OCI-LY3 (cell line): ENCODE measurements at regions not wholly inside any gene's neighbourhood (a gene's known extent, or its start where the extent isn't known, plus 50 kb on each side); places are given as distances from the start of the nearest gene placed in this dataset.

Experiments
- H2AFZ ChIP-seq: fragments of 200-600, 300-600 bp; shearing (Covaris generic); 2 replicates; pipeline ENCODE4 v1.6.0; 2014; ENCODE audit warnings: antibody characterized with exemption, low read depth, low read length
- H3K27ac ChIP-seq: fragments of 200-600, 300-600 bp; sonication (generic); 2 replicates; pipeline ENCODE4 v1.5.1; 2014; ENCODE audit warnings: mild to moderate bottlenecking, low read length, moderate library complexity, mixed read lengths
- H3K27me3 ChIP-seq: fragments of 200-600, 300-600 bp; sonication (generic); 2 replicates; pipeline ENCODE4 v1.6.1; 2014; ENCODE audit warnings: low read depth, low read length, mixed read lengths
- H3K36me3 ChIP-seq: fragments of 200-600, 300-600 bp; sonication (generic); replicated peaks from 2 replicates; pipeline ENCODE3; 2014; ENCODE audit warnings: low read depth, low read length, mixed read lengths
- H3K4me1 ChIP-seq: fragments of 300-600, 200-600 bp; sonication (generic); 2 replicates; pipeline ENCODE4 v1.6.1; 2014; ENCODE audit warnings: low read length, mixed read lengths
- H3K4me2 ChIP-seq: fragments of 200-600, 300-600 bp; sonication (generic); 2 replicates; pipeline ENCODE4 v1.6.1; 2014; ENCODE audit warnings: low read length, mixed read lengths
- H3K4me3 ChIP-seq: fragments of 300-600, 200-600 bp; sonication (generic); 2 replicates; pipeline ENCODE4 v1.5.1; 2014; ENCODE audit warnings: antibody characterized with exemption, mild to moderate bottlenecking, low read length, moderate library complexity
- H3K79me2 ChIP-seq: fragments of 300-600, 200-600 bp; shearing (Covaris generic); 2 replicates; pipeline ENCODE4 v1.6.1; 2014; ENCODE audit warnings: mild to moderate bottlenecking, low read length, mixed read lengths
- H3K9ac ChIP-seq: fragments of 300-600, 200-600 bp; shearing (Covaris generic); 2 replicates; pipeline ENCODE4 v1.6.0; 2014; ENCODE audit warnings: mild to moderate bottlenecking, low read length, moderate library complexity
- H3K9me3 ChIP-seq: fragments of 200-600, 300-600 bp; shearing (Covaris generic); 2 replicates; pipeline ENCODE4 v1.6.1; 2014; ENCODE audit warnings: low read length, mixed read lengths; ENCODE audit not compliant: insufficient read depth
- H4K20me1 ChIP-seq: fragments of 200-600, 300-600 bp; sonication (generic); 2 replicates; pipeline ENCODE4 v1.6.1; 2016; ENCODE audit warnings: low read length, mixed read lengths; ENCODE audit not compliant: insufficient read depth
- CTCF ChIP-seq: fragments of 200-600, 300-600 bp; sonication (generic); IDR thresholded peaks from 2 replicates; pipeline ENCODE4 v1.5.1; 2014; ENCODE audit warnings: antibody characterized with exemption, low read length, low read depth
- EZH2phosphoT487 ChIP-seq: fragments of 200-600 bp; shearing (Covaris generic); IDR thresholded peaks from 2 replicates; pipeline ENCODE4 v1.6.1; 2018; ENCODE audit warnings: antibody characterized with exemption, mixed run types, low read depth

GRCh38 chrX:853304-853703, 222.7 kb downstream of the SHOX start:
- H4K20me1 ChIP-seq: no peaks in the 10 kb centered on the region
- H3K4me3 ChIP-seq: no peak overlapping the region
- H2AFZ ChIP-seq: no peak overlapping the region
- no peak overlapping the region for H3K9ac ChIP-seq
- H3K36me3 ChIP-seq: no peaks in the 10 kb centered on the region
- TF ChIP-seq CTCF (no peak), EZH2phosphoT487 (no peak)
- no peak overlapping the region for H3K4me2 ChIP-seq
- no peaks in the 10 kb centered on the region for H3K27me3 ChIP-seq
- H3K4me1 ChIP-seq: no peaks in the 10 kb centered on the region
- no peaks in the 10 kb centered on the region for H3K79me2 ChIP-seq
- no peaks in the 10 kb centered on the region for H3K9me3 ChIP-seq
- no peak overlapping the region for H3K27ac ChIP-seq

GRCh38 chrX:850471-850916, 219.9 kb downstream of the SHOX start:
- no peak for TF ChIP-seq CTCF
- TF ChIP-seq EZH2phosphoT487: no peak
- H3K9ac ChIP-seq: no peak overlapping the region
- H3K4me1 ChIP-seq: no peaks in the 10 kb centered on the region
- H3K27me3 ChIP-seq: no peaks in the 10 kb centered on the region
- no peaks in the 10 kb centered on the region for H3K9me3 ChIP-seq
- H3K4me3 ChIP-seq: no peak overlapping the region
- no peaks in the 10 kb centered on the region for H3K79me2 ChIP-seq
- no peak overlapping the region for H3K27ac ChIP-seq
- H3K36me3 ChIP-seq: no peaks in the 10 kb centered on the region
- no peak overlapping the region for H3K4me2 ChIP-seq
- no peaks in the 10 kb centered on the region for H4K20me1 ChIP-seq
- no peak overlapping the region for H2AFZ ChIP-seq

GRCh38 chrX:848386-848785, 217.8 kb downstream of the SHOX start:
- Histone ChIP-seq H2AFZ (no peak overlapping the region), H3K4me1 (no peaks in the 10 kb centered on the region), H3K9me3 (no peaks in the 10 kb centered on the region), H3K9ac (no peak overlapping the region), H3K79me2 (no peaks in the 10 kb centered on the region), H3K4me2 (no peak overlapping the region), H4K20me1 (no peaks in the 10 kb centered on the region), H3K4me3 (no peak overlapping the region), H3K27ac (no peak overlapping the region), H3K36me3 (no peaks in the 10 kb centered on the region), H3K27me3 (no peaks in the 10 kb centered on the region)
- no peak for TF ChIP-seq CTCF
- no peak for TF ChIP-seq EZH2phosphoT487

GRCh38 chrX:843306-843705, 212.7 kb downstream of the SHOX start:
- H3K79me2 ChIP-seq: no peaks in the 10 kb centered on the region
- H3K9me3 ChIP-seq: no peaks in the 10 kb centered on the region
- no peak overlapping the region for H3K4me3 ChIP-seq
- no peaks in the 10 kb centered on the region for H3K27me3 ChIP-seq
- no peaks in the 10 kb centered on the region for H3K4me1 ChIP-seq
- no peak overlapping the region for H3K9ac ChIP-seq
- no peaks in the 10 kb centered on the region for H4K20me1 ChIP-seq
- no peak overlapping the region for H3K27ac ChIP-seq
- TF ChIP-seq EZH2phosphoT487 (no peak), CTCF (no peak)
- no peak overlapping the region for H3K4me2 ChIP-seq
- H3K36me3 ChIP-seq: no peaks in the 10 kb centered on the region
- H2AFZ ChIP-seq: no peak overlapping the region
